HepG2 (cell line): ENCODE measurements at regions not wholly inside any gene's neighbourhood (a gene's known extent, or its start where the extent isn't known, plus 50 kb on each side); places are given as distances from the start of the nearest gene placed in this dataset.

Experiments used
- ARID3A ChIP-seq: IDR thresholded peaks from 2 replicates; pipeline ENCODE4 v1.6.1; 2012; ENCODE audit warnings: low read depth, low read length, improper control_type of control experiment
- ELF1 ChIP-seq: sonication (generic); formaldehyde crosslinking; IDR thresholded peaks from 2 replicates; pipeline ENCODE4 v1.4.0; 2020; ENCODE audit warnings: missing genetic modification reagents
- ESRRA ChIP-seq: sonication (generic); formaldehyde crosslinking; IDR thresholded peaks from 2 replicates; pipeline ENCODE4 v1.5.1; 2020; ENCODE audit warnings: mild to moderate bottlenecking, low read depth, missing genetic modification reagents
- GTF2F1 ChIP-seq: fragments of 150-350 bp; IDR thresholded peaks from 2 replicates; pipeline ENCODE4 v1.6.1; 2014; ENCODE audit warnings: low read length
- IKZF1 ChIP-seq: fragments of 450-650 bp; IDR thresholded peaks from 2 replicates; pipeline ENCODE4 v1.7.1; 2016
- MBNL3 ChIP-seq: fragments of 250-450 bp; sonication (Bioruptor Pico); conservative IDR thresholded peaks from 2 replicates; pipeline ENCODE4 v1.8.0; 2022; ENCODE audit warnings: mild to moderate bottlenecking, inconsistent platforms
- RELA ChIP-seq: sonication (generic); formaldehyde crosslinking; IDR thresholded peaks from 2 replicates; pipeline ENCODE4 v1.4.0; 2020; ENCODE audit warnings: missing genetic modification reagents
- RFXANK ChIP-seq: IDR thresholded peaks from 2 replicates; pipeline ENCODE4 v1.6.1; 2016
- STAT5B ChIP-seq: sonication (generic); formaldehyde crosslinking; IDR thresholded peaks from 2 replicates; pipeline ENCODE4 v1.4.0; 2020; ENCODE audit warnings: missing genetic modification reagents
- ZC3H4 ChIP-seq: sonication (generic); formaldehyde crosslinking; IDR thresholded peaks from 2 replicates; pipeline ENCODE4 v1.4.0; 2020; ENCODE audit warnings: missing genetic modification reagents, borderline replicate concordance
- ZKSCAN1 ChIP-seq: fragments of 150-350 bp; IDR thresholded peaks from 2 replicates; pipeline ENCODE4 v1.6.1; 2014; ENCODE audit warnings: low read length
- ZMYM3 ChIP-seq: sonication (generic); formaldehyde crosslinking; IDR thresholded peaks from 2 replicates; pipeline ENCODE4 v1.5.1; 2020; ENCODE audit warnings: mild to moderate bottlenecking, missing genetic modification reagents
- ZNF24 ChIP-seq: fragments of 450-650 bp; IDR thresholded peaks from 2 replicates; pipeline ENCODE4 v1.6.1; 2017; ENCODE audit warnings: antibody characterized with exemption, mild to moderate bottlenecking
- ZNF253 ChIP-seq: sonication (generic); formaldehyde crosslinking; IDR thresholded peaks from 2 replicates; pipeline ENCODE4 v1.8.0; 2022; ENCODE audit warnings: mild to moderate bottlenecking, missing genetic modification reagents, borderline replicate concordance
- ZNF292 ChIP-seq: sonication (generic); formaldehyde crosslinking; IDR thresholded peaks from 2 replicates; pipeline ENCODE4 v1.8.1; 2022; ENCODE audit warnings: mild to moderate bottlenecking, low read depth, missing genetic modification reagents, borderline replicate concordance
- ZNF75D ChIP-seq: sonication (generic); formaldehyde crosslinking; IDR thresholded peaks from 2 replicates; pipeline ENCODE4 v1.8.1; 2023; ENCODE audit warnings: missing genetic modification reagents, mild to moderate bottlenecking, borderline replicate concordance
- ZNF800 ChIP-seq: sonication (generic); formaldehyde crosslinking; IDR thresholded peaks from 2 replicates; pipeline ENCODE4 v1.4.0; 2020; ENCODE audit warnings: missing genetic modification reagents
- ZNF850 ChIP-seq: sonication (generic); formaldehyde crosslinking; conservative IDR thresholded peaks from 2 replicates; pipeline ENCODE4 v1.9.0; 2021; ENCODE audit warnings: mild to moderate bottlenecking, missing genetic modification reagents
- TF ChIP-seq, protein P1 (sequence below): sonication (generic); formaldehyde crosslinking; IDR thresholded peaks from 2 replicates; pipeline ENCODE4 v1.4.0; 2020; ENCODE audit warnings: missing genetic modification reagents
- TF ChIP-seq, protein P2 (sequence below): sonication (generic); formaldehyde crosslinking; IDR thresholded peaks from 2 replicates; pipeline ENCODE4 v1.4.0; 2020; ENCODE audit warnings: low read depth, missing genetic modification reagents
- TF ChIP-seq, protein P3 (sequence below): sonication (generic); formaldehyde crosslinking; IDR thresholded peaks from 2 replicates; pipeline ENCODE4 v1.5.0; 2020; ENCODE audit warnings: mild to moderate bottlenecking, missing genetic modification reagents, moderate library complexity

GRCh38 chr2:234863043-234863934 lies 88.5 kb upstream of the SH3BP4 start (continued):
- TF ChIP-seq MBNL3 (CRISPR knock-in tag) (no peak), IKZF1 (no peak), ZNF292 (CRISPR knock-in tag) (no peak), ZNF75D (CRISPR knock-in tag) (no peak), ARID3A (no peak), ZNF800 (no peak), ESRRA (CRISPR knock-in tag) (no peak; the same call in 1 of the 2 replicates), ELF1 (CRISPR knock-in tag) (peak; percentile 41; the same call in 1 of the 2 replicates), ZC3H4 (CRISPR knock-in tag) (no peak), ZNF850 (no peak), RFXANK (CRISPR knock-in tag) (0 out of 2 replicates have a peak, but pooled peaks have one; percentile 64), ZNF253 (no peak), ZMYM3 (CRISPR knock-in tag) (peak; percentile 72; the same call in 1 of the 2 replicates), ZKSCAN1 (no peak), ZNF24 (no peak), RELA (CRISPR knock-in tag) (no peak), GTF2F1 (no peak), STAT5B (no peak)
- TF ChIP-seq, protein P1, sequence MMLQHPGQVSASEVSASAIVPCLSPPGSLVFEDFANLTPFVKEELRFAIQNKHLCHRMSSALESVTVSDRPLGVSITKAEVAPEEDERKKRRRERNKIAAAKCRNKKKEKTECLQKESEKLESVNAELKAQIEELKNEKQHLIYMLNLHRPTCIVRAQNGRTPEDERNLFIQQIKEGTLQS (CRISPR knock-in tag), result peak; percentile 55; the same call in 1 of the 2 replicates
- TF ChIP-seq, protein P2, sequence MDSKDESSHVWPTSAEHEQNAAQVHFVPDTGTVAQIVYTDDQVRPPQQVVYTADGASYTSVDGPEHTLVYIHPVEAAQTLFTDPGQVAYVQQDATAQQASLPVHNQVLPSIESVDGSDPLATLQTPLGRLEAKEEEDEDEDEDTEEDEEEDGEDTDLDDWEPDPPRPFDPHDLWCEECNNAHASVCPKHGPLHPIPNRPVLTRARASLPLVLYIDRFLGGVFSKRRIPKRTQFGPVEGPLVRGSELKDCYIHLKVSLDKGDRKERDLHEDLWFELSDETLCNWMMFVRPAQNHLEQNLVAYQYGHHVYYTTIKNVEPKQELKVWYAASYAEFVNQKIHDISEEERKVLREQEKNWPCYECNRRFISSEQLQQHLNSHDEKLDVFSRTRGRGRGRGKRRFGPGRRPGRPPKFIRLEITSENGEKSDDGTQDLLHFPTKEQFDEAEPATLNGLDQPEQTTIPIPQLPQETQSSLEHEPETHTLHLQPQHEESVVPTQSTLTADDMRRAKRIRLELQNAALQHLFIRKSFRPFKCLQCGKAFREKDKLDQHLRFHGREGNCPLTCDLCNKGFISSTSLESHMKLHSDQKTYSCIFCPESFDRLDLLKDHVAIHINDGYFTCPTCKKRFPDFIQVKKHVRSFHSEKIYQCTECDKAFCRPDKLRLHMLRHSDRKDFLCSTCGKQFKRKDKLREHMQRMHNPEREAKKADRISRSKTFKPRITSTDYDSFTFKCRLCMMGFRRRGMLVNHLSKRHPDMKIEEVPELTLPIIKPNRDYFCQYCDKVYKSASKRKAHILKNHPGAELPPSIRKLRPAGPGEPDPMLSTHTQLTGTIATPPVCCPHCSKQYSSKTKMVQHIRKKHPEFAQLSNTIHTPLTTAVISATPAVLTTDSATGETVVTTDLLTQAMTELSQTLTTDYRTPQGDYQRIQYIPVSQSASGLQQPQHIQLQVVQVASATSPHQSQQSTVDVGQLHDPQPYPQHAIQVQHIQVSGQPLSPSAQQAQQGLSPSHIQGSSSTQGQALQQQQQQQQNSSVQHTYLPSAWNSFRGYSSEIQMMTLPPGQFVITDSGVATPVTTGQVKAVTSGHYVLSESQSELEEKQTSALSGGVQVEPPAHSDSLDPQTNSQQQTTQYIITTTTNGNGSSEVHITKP (CRISPR knock-in tag), result 0 out of 2 replicates have a peak, but pooled peaks have one; percentile 25
- TF ChIP-seq, protein P3, sequence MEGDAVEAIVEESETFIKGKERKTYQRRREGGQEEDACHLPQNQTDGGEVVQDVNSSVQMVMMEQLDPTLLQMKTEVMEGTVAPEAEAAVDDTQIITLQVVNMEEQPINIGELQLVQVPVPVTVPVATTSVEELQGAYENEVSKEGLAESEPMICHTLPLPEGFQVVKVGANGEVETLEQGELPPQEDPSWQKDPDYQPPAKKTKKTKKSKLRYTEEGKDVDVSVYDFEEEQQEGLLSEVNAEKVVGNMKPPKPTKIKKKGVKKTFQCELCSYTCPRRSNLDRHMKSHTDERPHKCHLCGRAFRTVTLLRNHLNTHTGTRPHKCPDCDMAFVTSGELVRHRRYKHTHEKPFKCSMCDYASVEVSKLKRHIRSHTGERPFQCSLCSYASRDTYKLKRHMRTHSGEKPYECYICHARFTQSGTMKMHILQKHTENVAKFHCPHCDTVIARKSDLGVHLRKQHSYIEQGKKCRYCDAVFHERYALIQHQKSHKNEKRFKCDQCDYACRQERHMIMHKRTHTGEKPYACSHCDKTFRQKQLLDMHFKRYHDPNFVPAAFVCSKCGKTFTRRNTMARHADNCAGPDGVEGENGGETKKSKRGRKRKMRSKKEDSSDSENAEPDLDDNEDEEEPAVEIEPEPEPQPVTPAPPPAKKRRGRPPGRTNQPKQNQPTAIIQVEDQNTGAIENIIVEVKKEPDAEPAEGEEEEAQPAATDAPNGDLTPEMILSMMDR (CRISPR knock-in tag), result 0 out of 2 replicates have a peak, but pooled peaks have one; percentile 3
